ENCODE measurements at regions not wholly inside any gene's neighbourhood (a gene's known extent, or its start where the extent isn't known, plus 50 kb on each side); places are given as distances from the start of the nearest gene placed in this dataset.

DNA sequence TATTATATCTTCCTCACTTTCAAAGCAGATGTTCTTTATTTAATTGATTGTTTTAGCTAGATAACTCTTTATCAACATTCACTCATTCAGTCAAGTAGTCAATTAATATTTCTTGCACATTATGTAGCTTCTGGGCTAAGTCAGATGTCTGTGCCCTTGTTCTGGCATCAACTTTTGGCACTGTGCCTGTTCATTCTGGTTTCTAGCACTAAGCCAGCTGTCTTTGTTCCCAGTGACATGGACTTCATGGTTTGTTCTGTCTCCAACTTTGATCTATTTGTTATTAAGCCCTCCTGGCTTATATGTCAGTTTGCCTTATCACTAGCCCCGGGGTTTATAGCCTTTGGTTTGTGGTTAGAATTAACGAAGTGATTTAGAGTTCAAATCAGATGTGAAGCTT is 247.9 kb upstream of the SYT4 start:
- TF ChIP-seq, protein P1, sequence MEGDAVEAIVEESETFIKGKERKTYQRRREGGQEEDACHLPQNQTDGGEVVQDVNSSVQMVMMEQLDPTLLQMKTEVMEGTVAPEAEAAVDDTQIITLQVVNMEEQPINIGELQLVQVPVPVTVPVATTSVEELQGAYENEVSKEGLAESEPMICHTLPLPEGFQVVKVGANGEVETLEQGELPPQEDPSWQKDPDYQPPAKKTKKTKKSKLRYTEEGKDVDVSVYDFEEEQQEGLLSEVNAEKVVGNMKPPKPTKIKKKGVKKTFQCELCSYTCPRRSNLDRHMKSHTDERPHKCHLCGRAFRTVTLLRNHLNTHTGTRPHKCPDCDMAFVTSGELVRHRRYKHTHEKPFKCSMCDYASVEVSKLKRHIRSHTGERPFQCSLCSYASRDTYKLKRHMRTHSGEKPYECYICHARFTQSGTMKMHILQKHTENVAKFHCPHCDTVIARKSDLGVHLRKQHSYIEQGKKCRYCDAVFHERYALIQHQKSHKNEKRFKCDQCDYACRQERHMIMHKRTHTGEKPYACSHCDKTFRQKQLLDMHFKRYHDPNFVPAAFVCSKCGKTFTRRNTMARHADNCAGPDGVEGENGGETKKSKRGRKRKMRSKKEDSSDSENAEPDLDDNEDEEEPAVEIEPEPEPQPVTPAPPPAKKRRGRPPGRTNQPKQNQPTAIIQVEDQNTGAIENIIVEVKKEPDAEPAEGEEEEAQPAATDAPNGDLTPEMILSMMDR (IDR thresholded peaks at IDR 0.05) = no peak
- no peak for TF ChIP-seq EZH2 (IDR thresholded peaks at IDR 0.05; ENCODE audit: borderline replicate concordance, insufficient read depth, low read depth, low read length, poor library complexity, severe bottlenecking)
- ChIA-PET CTCF (interaction anchor here (1.0 kb wide), 1 partner anchor 8 kb away, joined by 3 read pairs; no protein-coding TSS in a partner anchor), POLR2A (no interaction called here)
- H4K20me1 ChIP-seq (ENCODE audit: control insufficient read depth, insufficient read depth, low read length, poor library complexity, severe bottlenecking) = no peaks in the 10 kb centered on the region
- no peaks in the 10 kb centered on the region for H3K4me1 ChIP-seq (ENCODE audit: control insufficient read depth in 2 of 2, insufficient read depth in 2 of 2, low read length in 2 of 2)
- intact Hi-C loops (cut with micrococcal nuclease) = no loop called here
- H3K36me3 ChIP-seq (replicated peaks in 1 of 2; ENCODE audit: control extremely low read depth in 1 of 2, control insufficient read depth in 1 of 2, extremely low read depth in 1 of 2, insufficient read depth in 2 of 2, low read length in 1 of 2) = no peaks in the 10 kb centered on the region
- Mint-ChIP-seq H3K27ac (no peak overlapping the region), H3K9me3 (ENCODE audit: insufficient read depth) (no peaks in the 10 kb centered on the region), H3K4me1 (no peaks in the 10 kb centered on the region), H3K27me3 (no peaks in the 10 kb centered on the region), H3K4me3 (no peak overlapping the region)
- WGBS (ENCODE audit: insufficient coverage) = no CpG with 5 or more reads among the region's 2 CpGs
- ATAC-seq (ENCODE audit: low read depth) (no peak), DNase-seq (no peak)
- H3K4me3 ChIP-seq (ENCODE audit: control extremely low read depth in 1 of 5, extremely low read depth in 1 of 5, insufficient read depth in 1 of 5, low read depth in 2 of 5, low read length in 4 of 5) = no peak overlapping the region
- no peak overlapping the region for H3K9ac ChIP-seq (ENCODE audit: low read length)
- no peak overlapping the region for H3K4me2 ChIP-seq (replicated peaks; ENCODE audit: low read depth, low read length, poor library complexity, severe bottlenecking)
- H3K27ac ChIP-seq (ENCODE audit: low read length in 2 of 2) = no peak overlapping the region
- no peak overlapping the region for H2AFZ ChIP-seq (ENCODE audit: insufficient read depth, low read depth, low read length, poor library complexity, severe bottlenecking)
- H3K27me3 ChIP-seq (replicated peaks in 1 of 4; ENCODE audit: control extremely low read depth in 1 of 4, control insufficient read depth in 3 of 4, insufficient read depth in 4 of 4, low read length in 3 of 4) = no peaks in the 10 kb centered on the region
- H3K79me2 ChIP-seq (ENCODE audit: control insufficient read depth, insufficient read depth, low read length) = no peaks in the 10 kb centered on the region
- no peaks in the 10 kb centered on the region for H3K9me3 ChIP-seq (ENCODE audit: control extremely low read depth in 1 of 3, control insufficient read depth in 2 of 3, insufficient read depth in 1 of 3, low read length in 2 of 3)

DNA sequence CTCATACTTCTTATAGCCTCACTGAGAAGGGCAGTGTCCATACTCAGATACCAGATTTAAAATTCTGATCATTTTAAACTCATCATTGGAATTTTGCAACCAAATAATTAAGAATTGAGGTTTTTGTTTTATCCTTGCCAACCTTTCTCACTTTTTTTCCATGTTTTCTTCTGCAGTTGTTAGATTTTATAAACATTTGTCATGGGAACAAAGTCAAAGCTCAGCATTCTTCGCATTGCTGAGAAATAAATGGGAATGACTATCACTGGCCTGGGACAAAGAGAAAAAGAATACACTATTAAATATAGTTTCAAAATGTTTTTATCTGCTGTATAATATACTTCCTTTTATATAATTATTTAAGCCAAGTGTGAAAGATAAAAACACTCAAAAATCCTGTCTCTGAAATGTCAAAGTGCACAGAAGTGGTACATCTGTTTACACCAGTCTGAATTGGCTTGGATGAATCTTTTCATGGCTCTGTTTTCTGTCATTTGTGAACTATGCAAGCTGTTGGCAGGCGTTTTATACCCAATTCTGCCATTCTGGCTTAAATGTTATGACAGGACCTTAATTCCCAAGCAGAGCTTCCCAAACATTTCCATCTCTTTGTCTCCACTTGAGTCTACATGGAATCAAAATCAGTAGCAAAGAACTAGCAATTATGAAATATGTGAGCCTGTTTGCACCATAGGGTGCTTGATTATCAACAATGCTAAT is 249.3 kb upstream of the SYT4 start:
- Mint-ChIP-seq H3K27me3 (no peaks in the 10 kb centered on the region), H3K4me1 (no peaks in the 10 kb centered on the region), H3K4me3 (no peak overlapping the region), H3K27ac (no peak overlapping the region), H3K9me3 (ENCODE audit: insufficient read depth) (no peaks in the 10 kb centered on the region)
- H3K9me3 ChIP-seq (ENCODE audit: control extremely low read depth in 1 of 3, control insufficient read depth in 2 of 3, insufficient read depth in 1 of 3, low read length in 2 of 3) = no peaks in the 10 kb centered on the region
- no peak overlapping the region for H3K4me2 ChIP-seq (replicated peaks; ENCODE audit: low read depth, low read length, poor library complexity, severe bottlenecking)
- no peak overlapping the region for H3K27ac ChIP-seq (ENCODE audit: low read length in 2 of 2)
- H3K9ac ChIP-seq (ENCODE audit: low read length) = no peak overlapping the region
- ChIA-PET POLR2A (no interaction called here), CTCF (no interaction called here)
- DNase-seq (no peak), ATAC-seq (ENCODE audit: low read depth) (no peak)
- TF ChIP-seq, protein P1 (IDR thresholded peaks at IDR 0.05) = no peak
- no peak for TF ChIP-seq EZH2 (IDR thresholded peaks at IDR 0.05; ENCODE audit: borderline replicate concordance, insufficient read depth, low read depth, low read length, poor library complexity, severe bottlenecking)
- H3K36me3 ChIP-seq (replicated peaks in 1 of 2; ENCODE audit: control extremely low read depth in 1 of 2, control insufficient read depth in 1 of 2, extremely low read depth in 1 of 2, insufficient read depth in 2 of 2, low read length in 1 of 2) = no peaks in the 10 kb centered on the region
- WGBS (ENCODE audit: insufficient coverage) = 100% methylated on average over 1 of the region's 2 CpGs
- no peaks in the 10 kb centered on the region for H3K4me1 ChIP-seq (ENCODE audit: control insufficient read depth in 2 of 2, insufficient read depth in 2 of 2, low read length in 2 of 2)
- H3K79me2 ChIP-seq (ENCODE audit: control insufficient read depth, insufficient read depth, low read length) = no peaks in the 10 kb centered on the region
- no peaks in the 10 kb centered on the region for H3K27me3 ChIP-seq (replicated peaks in 1 of 4; ENCODE audit: control extremely low read depth in 1 of 4, control insufficient read depth in 3 of 4, insufficient read depth in 4 of 4, low read length in 3 of 4)
- intact Hi-C loops (cut with micrococcal nuclease) = no loop called here
- no peak overlapping the region for H2AFZ ChIP-seq (ENCODE audit: insufficient read depth, low read depth, low read length, poor library complexity, severe bottlenecking)
- no peaks in the 10 kb centered on the region for H4K20me1 ChIP-seq (ENCODE audit: control insufficient read depth, insufficient read depth, low read length, poor library complexity, severe bottlenecking)
- no peak overlapping the region for H3K4me3 ChIP-seq (ENCODE audit: control extremely low read depth in 1 of 5, extremely low read depth in 1 of 5, insufficient read depth in 1 of 5, low read depth in 2 of 5, low read length in 4 of 5)

Data from B cell (primary cell).